Chondrocyte (in vitro differentiated cells): ENCODE measurements at regions not wholly inside any gene's neighbourhood (a gene's known extent, or its start where the extent isn't known, plus 50 kb on each side); places are given as distances from the start of the nearest gene placed in this dataset.

ENCODE experiments used
- DNase-seq: peaks from one replicate; pipeline ENCODE4 v3.0.0; 2021; ENCODE audit warnings: mixed read lengths, low spot score
- H3K27ac Mint-ChIP-seq: one replicate; pipeline ENCODE4 v1.8.0; 2021; ENCODE audit warnings: mild to moderate bottlenecking, moderate library complexity, mixed read lengths; ENCODE audit not compliant: unreplicated experiment
- H3K27me3 Mint-ChIP-seq: 2 replicates; pipeline ENCODE4 v1.8.0; 2021; ENCODE audit warnings: low read depth, mixed read lengths
- H3K36me3 Mint-ChIP-seq: 2 replicates; pipeline ENCODE4 v1.8.0; 2021; ENCODE audit warnings: low read depth, mixed read lengths
- H3K4me1 Mint-ChIP-seq: 2 replicates; pipeline ENCODE4 v1.8.0; 2021; ENCODE audit warnings: low read depth, mild to moderate bottlenecking, mixed read lengths
- H3K4me3 Mint-ChIP-seq: one replicate; pipeline ENCODE4 v1.8.0; 2021; ENCODE audit warnings: mild to moderate bottlenecking, moderate library complexity, mixed read lengths; ENCODE audit not compliant: unreplicated experiment
- H3K9me3 Mint-ChIP-seq: 2 replicates; pipeline ENCODE4 v1.8.0; 2021; ENCODE audit warnings: low read depth, mixed read lengths
- CTCF ChIP-seq: fragments of 200-600 bp; sonication (generic); IDR thresholded peaks from 2 replicates; pipeline ENCODE4 v1.5.0; 2021; ENCODE audit warnings: antibody characterized with exemption, mild to moderate bottlenecking, moderate library complexity

- Mint-ChIP-seq H3K27ac (no peak overlapping the region), H3K9me3 (no peaks in the 10 kb centered on the region), H3K36me3 (no peaks in the 10 kb centered on the region), H3K4me1 (no peaks in the 10 kb centered on the region), H3K4me3 (no peak overlapping the region), H3K27me3 (peaks cover 8% of the 10 kb centered on the region)
- no peak for DNase-seq
- TF ChIP-seq CTCF = no peak
Observed at GRCh38 chr16:63315229-63315628, 1279.0 kb upstream of the CDH8 start.

DNA sequence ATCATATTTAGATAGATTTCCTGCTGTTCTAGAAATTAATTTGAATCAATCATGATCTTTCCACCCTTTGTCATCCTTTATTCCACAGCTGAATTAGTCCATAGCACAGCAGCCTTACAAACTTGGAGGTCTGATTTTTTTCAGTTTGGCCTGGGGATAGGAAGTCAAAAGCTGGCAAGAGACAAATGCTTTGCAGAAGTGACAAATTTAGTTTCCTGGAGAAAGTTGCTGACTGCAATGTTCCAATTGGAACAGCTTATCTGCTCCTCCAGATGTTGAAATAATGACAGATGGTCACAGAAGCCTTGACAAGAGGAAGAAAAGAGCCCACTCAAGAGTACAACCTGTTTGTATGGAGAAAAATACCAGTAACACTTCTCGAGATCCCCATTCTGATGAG lies 1276.1 kb upstream of the CDH8 start:
- no peaks in the 10 kb centered on the region for H3K9me3 Mint-ChIP-seq
- no peaks in the 10 kb centered on the region for H3K36me3 Mint-ChIP-seq
- no peak overlapping the region for H3K4me3 Mint-ChIP-seq
- DNase-seq = no peak
- peaks cover 8% of the 10 kb centered on the region for H3K27me3 Mint-ChIP-seq
- H3K4me1 Mint-ChIP-seq = no peaks in the 10 kb centered on the region
- no peak for TF ChIP-seq CTCF
- no peak overlapping the region for H3K27ac Mint-ChIP-seq

DNA sequence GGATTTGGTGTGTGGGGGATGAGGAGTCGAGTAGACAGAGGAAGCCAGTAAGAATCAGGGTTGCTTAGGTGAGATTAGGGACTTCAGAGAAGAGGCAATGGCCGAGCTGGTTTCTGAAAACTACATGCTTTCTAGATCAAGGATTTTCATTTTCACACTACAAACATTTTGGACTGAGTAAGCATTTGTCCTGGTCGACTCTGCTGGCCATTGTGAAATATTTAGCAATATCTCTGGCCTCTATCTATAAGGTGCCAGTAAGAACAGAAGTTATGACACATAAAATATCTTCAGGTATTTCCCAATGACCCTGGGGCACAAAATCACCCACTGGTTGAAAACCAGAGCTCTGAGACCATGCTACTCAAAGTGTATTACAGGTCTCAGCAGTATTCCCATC lies 1275.1 kb upstream of the CDH8 start:
- no peaks in the 10 kb centered on the region for H3K9me3 Mint-ChIP-seq
- no peaks in the 10 kb centered on the region for H3K36me3 Mint-ChIP-seq
- H3K27me3 Mint-ChIP-seq = peaks cover 8% of the 10 kb centered on the region
- DNase-seq = no peak
- H3K4me3 Mint-ChIP-seq = no peak overlapping the region
- H3K27ac Mint-ChIP-seq = no peak overlapping the region
- no peak for TF ChIP-seq CTCF
- H3K4me1 Mint-ChIP-seq = no peaks in the 10 kb centered on the region

- no peak for DNase-seq
- TF ChIP-seq CTCF = no peak
- Mint-ChIP-seq H3K9me3 (no peaks in the 10 kb centered on the region), H3K27me3 (peaks cover 12% of the 10 kb centered on the region), H3K4me3 (no peak overlapping the region), H3K4me1 (no peaks in the 10 kb centered on the region), H3K36me3 (no peaks in the 10 kb centered on the region), H3K27ac (no peak overlapping the region)
Observed at GRCh38 chr16:63302811-63303210, 1266.6 kb upstream of the CDH8 start.

GRCh38 chr16:63301349-63301748 lies 1265.1 kb upstream of the CDH8 start:
- no peaks in the 10 kb centered on the region for H3K4me1 Mint-ChIP-seq
- no peak overlapping the region for H3K27ac Mint-ChIP-seq
- H3K27me3 Mint-ChIP-seq = peaks cover 16% of the 10 kb centered on the region
- DNase-seq = no peak
- H3K4me3 Mint-ChIP-seq = no peak overlapping the region
- H3K36me3 Mint-ChIP-seq = no peaks in the 10 kb centered on the region
- H3K9me3 Mint-ChIP-seq = no peaks in the 10 kb centered on the region
- TF ChIP-seq CTCF = no peak
